DND-41 (cell line): ENCODE measurements at regions not wholly inside any gene's neighbourhood (a gene's known extent, or its start where the extent isn't known, plus 50 kb on each side); places are given as distances from the start of the nearest gene placed in this dataset.

Source experiments
- ATAC-seq: fragments of 200-7000 bp; cut with Tn5 transposase; 3 replicates; pipeline ENCODE4 v1.9.1; 2021; ENCODE audit warnings: low read depth; ENCODE audit not compliant: insufficient read depth
- DNase-seq: peaks from one replicate; pipeline ENCODE4 v3.0.0-alpha.2; 2020
- H2AFZ ChIP-seq: 2 replicates; pipeline ENCODE4 v1.6.0; 2012; ENCODE audit warnings: low read depth, low read length
- H3K27ac ChIP-seq: 2 replicates; pipeline ENCODE4 v1.5.1; 2012; ENCODE audit warnings: low read length, inconsistent platforms
- H3K27me3 ChIP-seq: fragments of 200-600 bp; sonication (generic); 2 replicates; pipeline ENCODE4 v1.6.0; 2012; ENCODE audit warnings: low read length, mild to moderate bottlenecking, inconsistent platforms; ENCODE audit not compliant: insufficient read depth, poor library complexity
- H3K36me3 ChIP-seq: 2 replicates; pipeline ENCODE4 v1.5.1; 2012; ENCODE audit warnings: low read length, inconsistent platforms; ENCODE audit not compliant: insufficient read depth
- H3K4me1 ChIP-seq: 2 replicates; pipeline ENCODE4 v1.5.1; 2012; ENCODE audit warnings: mild to moderate bottlenecking, low read length; ENCODE audit not compliant: insufficient read depth
- H3K4me2 ChIP-seq: 2 replicates; pipeline ENCODE4 v1.6.0; 2012; ENCODE audit warnings: mild to moderate bottlenecking, moderate library complexity, low read length, inconsistent platforms; ENCODE audit not compliant: insufficient read depth
- H3K4me3 ChIP-seq, 2 experiments: fragments of 200-600 bp in 1 of 2; shearing (Covaris generic) in 1 of 2; 2 replicates each; pipeline ENCODE4 v1.5.1; 2012 to 2016; ENCODE audit warnings: inconsistent platforms in 2 of 2, low read length in 2 of 2, mild to moderate bottlenecking in 2 of 2, low read depth in 1 of 2, moderate library complexity in 1 of 2
- H3K79me2 ChIP-seq: 2 replicates; pipeline ENCODE4 v1.6.0; 2012; ENCODE audit warnings: low read length, inconsistent platforms; ENCODE audit not compliant: insufficient read depth
- H3K9ac ChIP-seq: 2 replicates; pipeline ENCODE4 v1.6.0; 2012; ENCODE audit warnings: low read depth, mild to moderate bottlenecking, inconsistent platforms, low read length, moderate library complexity
- H3K9me3 ChIP-seq: 2 replicates; pipeline ENCODE4 v1.5.1; 2012; ENCODE audit warnings: low read length, moderate library complexity, mild to moderate bottlenecking, inconsistent platforms; ENCODE audit not compliant: insufficient read depth, severe bottlenecking
- H4K20me1 ChIP-seq: 2 replicates; pipeline ENCODE4 v1.6.0; 2012; ENCODE audit warnings: low read length; ENCODE audit not compliant: insufficient read depth
- CTCF ChIP-seq: IDR thresholded peaks from 2 replicates; pipeline ENCODE4 v1.5.1; 2012; ENCODE audit warnings: borderline replicate concordance, low read length, moderate library complexity, mild to moderate bottlenecking; ENCODE audit not compliant: poor library complexity, severe bottlenecking; ENCODE audit errors: extremely low read depth
- EZH2 ChIP-seq: IDR thresholded peaks from 3 replicates; pipeline ENCODE4 v1.6.1; 2012; ENCODE audit warnings: borderline replicate concordance, low read depth, mild to moderate bottlenecking, moderate library complexity, low read length, inconsistent platforms; ENCODE audit not compliant: severe bottlenecking

GRCh38 chr22:48592488-48592887 lies 1235.2 kb downstream of the BRD1 start:
- Histone ChIP-seq H3K4me3 (no peak overlapping the region), H3K4me2 (no peak overlapping the region), H3K4me1 (no peaks in the 10 kb centered on the region), H3K27ac (no peak overlapping the region), H3K36me3 (no peaks in the 10 kb centered on the region), H3K9me3 (no peaks in the 10 kb centered on the region), H3K27me3 (no peaks in the 10 kb centered on the region), H3K9ac (no peak overlapping the region), H3K79me2 (no peaks in the 10 kb centered on the region), H4K20me1 (no peaks in the 10 kb centered on the region), H2AFZ (no peak overlapping the region)
- DNase-seq (no peak), ATAC-seq (no peak)
- TF ChIP-seq CTCF (no peak), EZH2 (no peak)

- H3K79me2 ChIP-seq, result no peaks in the 10 kb centered on the region
- H3K4me1 ChIP-seq, result no peaks in the 10 kb centered on the region
- H3K36me3 ChIP-seq, result no peaks in the 10 kb centered on the region
These were observed 1235.7 kb downstream of the BRD1 start for GRCh38 chr22:48592066-48592345.

GRCh38 chr22:48591286-48592065 lies 1236.2 kb downstream of the BRD1 start:
- H3K9me3 ChIP-seq, result no peaks in the 10 kb centered on the region
- no peak overlapping the region for H3K9ac ChIP-seq
- H4K20me1 ChIP-seq, result no peaks in the 10 kb centered on the region
- no peaks in the 10 kb centered on the region for H3K4me1 ChIP-seq
- H3K27ac ChIP-seq, result no peak overlapping the region
- H3K36me3 ChIP-seq, result no peaks in the 10 kb centered on the region
- no peak for DNase-seq
- no peak overlapping the region for H3K4me3 ChIP-seq
- no peaks in the 10 kb centered on the region for H3K27me3 ChIP-seq
- no peak overlapping the region for H2AFZ ChIP-seq
- no peaks in the 10 kb centered on the region for H3K79me2 ChIP-seq
- ATAC-seq, result no peak
- no peak for TF ChIP-seq CTCF
- no peak overlapping the region for H3K4me2 ChIP-seq

More at GRCh38 chr22:48592066-48592345, 1235.7 kb downstream of the BRD1 start:
- Histone ChIP-seq H3K4me2 (no peak overlapping the region), H3K27ac (no peak overlapping the region), H4K20me1 (no peaks in the 10 kb centered on the region), H3K27me3 (no peaks in the 10 kb centered on the region), H3K9me3 (no peaks in the 10 kb centered on the region), H3K9ac (no peak overlapping the region), H2AFZ (no peak overlapping the region), H3K4me3 (no peak overlapping the region)
- no peak for DNase-seq
- no peak for ATAC-seq
- TF ChIP-seq EZH2 (no peak), CTCF (no peak)
